Smooth muscle cell (in vitro differentiated cells): ENCODE measurements at regions not wholly inside any gene's neighbourhood (a gene's known extent, or its start where the extent isn't known, plus 50 kb on each side); places are given as distances from the start of the nearest gene placed in this dataset.

Source experiments
- DNase-seq: peaks from one replicate; lab custom pipeline; 2025; ENCODE audit not compliant: unreplicated experiment; lab: John Stamatoyannopoulos, UW
- H2AFZ ChIP-seq: fragments of 200-600 bp; sonication (generic); 2 replicates; pipeline ENCODE4 v1.6.0; 2016; ENCODE audit warnings: antibody characterized with exemption, low read depth, mild to moderate bottlenecking
- H3F3A ChIP-seq: fragments of 200-600 bp; sonication (generic); 2 replicates; pipeline ENCODE4 v1.6.0; 2017; ENCODE audit warnings: antibody characterized with exemption, low read depth
- H3K27ac ChIP-seq: fragments of 200-600 bp; sonication (generic); 2 replicates; pipeline ENCODE4 v1.5.1; 2016; ENCODE audit warnings: low read depth, mild to moderate bottlenecking
- H3K27me3 ChIP-seq: fragments of 200-600 bp; sonication (generic); 2 replicates; pipeline ENCODE4 v1.6.1; 2016; ENCODE audit warnings: low read depth, mild to moderate bottlenecking
- H3K36me3 ChIP-seq: fragments of 200-600 bp; sonication (generic); 2 replicates; pipeline ENCODE4 v1.5.1; 2016; ENCODE audit warnings: low read depth
- H3K4me1 ChIP-seq: fragments of 200-600 bp; sonication (generic); 2 replicates; pipeline ENCODE4 v1.5.1; 2016; ENCODE audit warnings: low read depth
- H3K4me2 ChIP-seq: fragments of 200-600 bp; sonication (generic); 2 replicates; pipeline ENCODE4 v1.6.0; 2016; ENCODE audit warnings: mild to moderate bottlenecking
- H3K4me3 ChIP-seq: fragments of 200-600 bp; sonication (generic); 2 replicates; pipeline ENCODE4 v1.5.1; 2016; ENCODE audit warnings: mild to moderate bottlenecking
- H3K79me2 ChIP-seq: fragments of 200-600 bp; sonication (generic); 2 replicates; pipeline ENCODE4 v1.6.0; 2016; ENCODE audit warnings: low read depth, mild to moderate bottlenecking
- H3K9ac ChIP-seq: fragments of 200-600 bp; sonication (generic); 2 replicates; pipeline ENCODE4 v1.6.0; 2016; ENCODE audit warnings: low read depth
- H3K9me3 ChIP-seq: fragments of 200-600 bp; sonication (generic); replicated peaks from 2 replicates; pipeline ENCODE4 v1.5.1; 2016; ENCODE audit warnings: low read depth
- H4K20me1 ChIP-seq: fragments of 200-600 bp; sonication (generic); 2 replicates; pipeline ENCODE4 v1.6.0; 2016; ENCODE audit warnings: low read depth
- CTCF ChIP-seq: fragments of 200-600 bp; sonication (generic); IDR thresholded peaks from 2 replicates; pipeline ENCODE4 v1.5.1; 2017; ENCODE audit warnings: borderline replicate concordance, mild to moderate bottlenecking, antibody characterized with exemption; ENCODE audit not compliant: insufficient read depth, poor library complexity, severe bottlenecking
- WGBS: methylation state at CpG from one replicate; pipeline ENCODE4 v1.1.7; 2016; ENCODE audit warnings: low lambda C conversion rate; 5-methylcytosine and 5-hydroxymethylcytosine counted together

GRCh38 chr6:164359441-164359840 lies 944.9 kb downstream of the QKI start:
- Histone ChIP-seq H3K4me3 (no peak overlapping the region), H2AFZ (no peak overlapping the region), H4K20me1 (no peaks in the 10 kb centered on the region), H3K79me2 (no peaks in the 10 kb centered on the region), H3K27ac (no peak overlapping the region), H3K36me3 (peaks cover 9% of the 10 kb centered on the region), H3F3A (no peaks in the 10 kb centered on the region), H3K4me1 (no peaks in the 10 kb centered on the region), H3K4me2 (no peak overlapping the region), H3K9me3 (peaks cover 7% of the 10 kb centered on the region), H3K27me3 (no peaks in the 10 kb centered on the region), H3K9ac (no peak overlapping the region)
- TF ChIP-seq CTCF: no peak
- WGBS: 80% methylated on average over 2 of the region's 2 CpGs
- DNase-seq: no peak

GRCh38 chr6:164359036-164359435 lies 944.5 kb downstream of the QKI start:
- WGBS: 87% methylated on average over 2 of the region's 2 CpGs
- Histone ChIP-seq H3K4me2 (no peak overlapping the region), H3K9me3 (peaks cover 7% of the 10 kb centered on the region), H3K4me3 (no peak overlapping the region), H4K20me1 (no peaks in the 10 kb centered on the region), H3K27ac (no peak overlapping the region), H2AFZ (no peak overlapping the region), H3K4me1 (no peaks in the 10 kb centered on the region), H3K9ac (no peak overlapping the region), H3K27me3 (no peaks in the 10 kb centered on the region), H3K36me3 (peaks cover 9% of the 10 kb centered on the region), H3F3A (no peaks in the 10 kb centered on the region), H3K79me2 (no peaks in the 10 kb centered on the region)
- TF ChIP-seq CTCF: no peak
- no peak for DNase-seq

GRCh38 chr6:164356814-164357213 lies 942.3 kb downstream of the QKI start:
- no peak for DNase-seq
- Histone ChIP-seq H3K79me2 (no peaks in the 10 kb centered on the region), H3K4me3 (no peak overlapping the region), H3K36me3 (peaks cover 9% of the 10 kb centered on the region), H2AFZ (no peak overlapping the region), H3K27ac (no peak overlapping the region), H3K27me3 (no peaks in the 10 kb centered on the region), H3F3A (no peaks in the 10 kb centered on the region), H4K20me1 (no peaks in the 10 kb centered on the region), H3K9ac (no peak overlapping the region), H3K9me3 (peaks cover 7% of the 10 kb centered on the region), H3K4me1 (no peaks in the 10 kb centered on the region), H3K4me2 (no peak overlapping the region)
- WGBS: 97% methylated on average over 1 of the region's 1 CpG
- TF ChIP-seq CTCF: no peak

- Histone ChIP-seq H3F3A (no peaks in the 10 kb centered on the region), H3K4me2 (no peak overlapping the region), H3K27ac (no peak overlapping the region), H3K4me3 (no peak overlapping the region), H3K9ac (no peak overlapping the region), H3K4me1 (peaks cover 12% of the 10 kb centered on the region), H3K79me2 (no peaks in the 10 kb centered on the region), H2AFZ (no peak overlapping the region), H3K36me3 (no peaks in the 10 kb centered on the region), H4K20me1 (no peaks in the 10 kb centered on the region), H3K9me3 (no peaks in the 10 kb centered on the region), H3K27me3 (no peaks in the 10 kb centered on the region)
- TF ChIP-seq CTCF: no peak
- WGBS: 87% methylated on average over 2 of the region's 2 CpGs
- no peak for DNase-seq
Observed at GRCh38 chr6:164347455-164347854, 932.9 kb downstream of the QKI start.
